ENCODE measurements at regions not wholly inside any gene's neighbourhood (a gene's known extent, or its start where the extent isn't known, plus 50 kb on each side); places are given as distances from the start of the nearest gene placed in this dataset.
A peak's percentile ranks its signal among the peaks of the same experiment; 100 is the strongest.
"Not testable (repeated sequence)": the region's sequence is repeated elsewhere in the genome, so short reads cannot be mapped to it uniquely, and the experiment has no call there.

GRCh38 chr13:30074955-30075614, 224.7 kb upstream of the UBL3 start:
- DNase-seq: peak in 1 of 10 donors; percentile 66
- intact Hi-C loops (cut with DNase I): no loop called here

- DNase-seq: no peak
- intact Hi-C loops (cut with DNase I): no loop called here
Observed at GRCh38 chr13:30074431-30074830, 224.0 kb upstream of the UBL3 start.

DNA sequence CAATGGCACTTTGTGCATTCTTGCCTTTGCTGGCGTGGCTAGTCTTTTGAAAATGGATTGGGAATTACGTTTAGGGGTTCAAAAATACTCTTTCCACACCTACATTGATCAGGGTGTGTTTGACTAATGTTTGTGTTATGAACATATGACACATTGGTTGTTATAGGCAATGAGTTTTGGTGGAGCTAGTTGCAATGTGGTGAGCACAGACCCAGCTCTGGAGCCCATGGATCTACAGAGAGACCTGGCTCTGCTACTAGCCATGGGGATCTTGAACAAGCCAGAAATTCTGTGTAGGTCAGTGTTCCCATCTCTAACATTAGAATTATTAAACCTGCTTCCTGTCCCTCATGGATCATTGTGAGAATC, 222.4 kb upstream of the UBL3 start:
- no peak for DNase-seq
- intact Hi-C loops (cut with DNase I): no loop called here

- no peak for DNase-seq
Observed at GRCh38 chr13:30071969-30072817, 221.8 kb upstream of the UBL3 start.

DNA sequence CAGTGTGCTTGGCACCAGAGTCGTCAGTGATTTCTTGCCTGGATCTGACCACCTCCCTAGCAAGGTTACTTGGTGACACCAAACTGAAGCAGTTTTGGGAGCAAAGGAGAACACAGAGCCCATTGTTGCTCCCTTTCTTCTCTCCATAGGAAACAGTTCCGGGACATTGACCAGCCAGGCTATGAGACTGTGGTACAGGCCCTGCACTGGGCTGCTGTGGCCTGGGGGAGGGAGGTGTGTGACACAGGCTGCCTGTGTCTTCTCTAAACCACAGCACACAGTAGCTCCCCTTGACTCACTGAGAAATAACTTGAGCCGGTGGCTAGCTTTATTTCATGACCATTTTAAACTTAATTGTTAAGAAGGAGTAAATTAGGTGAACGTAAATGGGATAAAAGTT, 214.8 kb upstream of the UBL3 start:
- no peak for DNase-seq
- intact Hi-C loops (cut with DNase I): no loop called here

More at GRCh38 chr13:30071969-30072817, 221.8 kb upstream of the UBL3 start:
- intact Hi-C loops (cut with DNase I): no loop called here

DNA sequence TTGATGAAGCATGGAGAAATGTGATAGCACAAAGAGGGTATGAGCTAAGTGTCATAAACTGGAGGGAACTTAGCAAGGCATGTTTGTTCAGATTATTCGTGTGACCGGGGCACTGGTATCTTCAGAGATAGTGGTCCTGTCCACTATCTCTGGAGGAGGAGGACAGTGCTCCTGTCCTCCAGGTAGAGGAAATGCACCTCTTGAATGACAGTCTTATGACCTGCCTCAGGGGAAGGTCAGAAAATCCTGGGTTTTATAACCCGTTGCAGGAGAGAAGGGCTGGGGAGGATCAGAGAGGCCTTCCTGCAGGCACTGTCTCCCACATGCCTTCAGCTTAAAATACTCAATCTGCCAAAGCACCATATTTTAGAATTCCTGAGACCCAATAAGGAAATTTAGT, 213.5 kb upstream of the UBL3 start:
- DNase-seq: no peak
- intact Hi-C loops (cut with DNase I): no loop called here

GRCh38 chr13:30061217-30061616, 210.8 kb upstream of the UBL3 start:
- intact Hi-C loops (cut with DNase I): no loop called here
- no peak for DNase-seq

- intact Hi-C loops (cut with DNase I): no loop called here
- DNase-seq: no peak
Observed at GRCh38 chr13:30058429-30058828, 208.0 kb upstream of the UBL3 start.

DNA sequence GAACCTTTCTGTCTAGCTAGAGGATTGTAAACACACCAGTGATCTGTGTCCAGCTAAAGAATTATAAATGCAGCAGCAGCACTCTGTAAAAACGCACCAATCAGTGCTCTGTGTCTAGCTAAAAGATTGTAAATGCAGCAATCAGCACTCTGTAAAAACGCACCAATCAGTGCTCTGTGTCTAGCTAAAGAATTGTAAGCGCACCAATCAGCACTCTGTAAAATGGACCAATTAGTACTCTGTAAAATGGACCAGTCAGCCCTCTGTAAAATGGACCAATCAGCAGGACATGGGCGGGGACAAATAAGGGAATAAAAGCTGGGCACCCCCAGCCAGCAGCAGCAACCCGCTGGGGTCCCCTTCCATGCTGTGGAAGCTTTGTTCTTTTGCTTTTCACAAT, 204.1 kb upstream of the UBL3 start:
- DNase-seq; intact Hi-C loops (cut with DNase I): not testable (repeated sequence)

- intact Hi-C loops (cut with DNase I): no loop called here
- no peak for DNase-seq
Observed at GRCh38 chr13:30053939-30054338, 203.5 kb upstream of the UBL3 start.

DNA sequence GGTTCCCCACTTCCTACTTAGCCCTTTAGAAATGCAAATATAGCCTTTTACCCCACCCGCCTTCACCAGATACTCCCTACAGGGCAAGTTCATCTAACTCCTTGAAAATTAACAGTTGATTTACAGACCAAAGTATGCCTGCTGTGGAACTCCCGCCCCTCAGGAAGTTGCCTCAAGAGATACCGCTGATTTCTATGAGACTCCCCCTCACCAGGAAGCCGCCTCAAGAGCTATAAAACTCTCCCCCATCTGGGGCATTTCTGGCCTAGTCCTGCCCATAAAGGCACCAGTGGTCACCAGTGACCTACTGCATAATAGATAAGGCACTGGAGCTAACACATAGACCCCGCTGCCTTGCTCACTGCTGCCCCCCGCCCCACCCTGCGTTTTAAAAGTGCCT, 201.7 kb upstream of the UBL3 start:
- intact Hi-C loops (cut with DNase I): no loop called here
- DNase-seq: no peak

DNA sequence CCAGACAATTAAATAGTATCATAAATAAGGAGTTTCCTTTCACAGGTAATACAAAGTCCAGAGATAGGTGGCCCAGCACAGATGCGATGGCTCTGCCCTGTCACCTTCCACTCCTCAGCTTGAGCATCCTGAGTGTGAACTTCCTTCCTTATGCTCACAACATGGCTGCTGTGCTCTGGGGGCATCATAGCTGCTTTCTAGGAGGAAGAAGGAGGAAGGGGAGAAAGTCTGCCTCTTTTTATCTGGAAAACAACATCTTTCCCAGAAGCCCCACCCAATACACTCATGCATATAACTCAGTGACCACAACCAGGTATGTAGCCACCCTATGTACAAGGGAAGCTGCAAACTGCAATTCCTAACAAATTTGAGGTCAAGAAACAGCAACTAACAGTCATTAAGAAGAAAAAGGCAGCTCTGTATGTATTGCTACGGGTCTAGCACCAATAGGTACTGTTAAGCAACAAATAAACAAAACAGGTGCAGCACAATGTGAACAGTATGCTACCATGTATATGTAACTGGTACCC, 201.2 kb upstream of the UBL3 start:
- intact Hi-C loops (cut with DNase I): no loop called here
- no peak for DNase-seq

GRCh38 chr13:30049692-30050091, 199.3 kb upstream of the UBL3 start:
- no peak for DNase-seq
- intact Hi-C loops (cut with DNase I): no loop called here

DNA sequence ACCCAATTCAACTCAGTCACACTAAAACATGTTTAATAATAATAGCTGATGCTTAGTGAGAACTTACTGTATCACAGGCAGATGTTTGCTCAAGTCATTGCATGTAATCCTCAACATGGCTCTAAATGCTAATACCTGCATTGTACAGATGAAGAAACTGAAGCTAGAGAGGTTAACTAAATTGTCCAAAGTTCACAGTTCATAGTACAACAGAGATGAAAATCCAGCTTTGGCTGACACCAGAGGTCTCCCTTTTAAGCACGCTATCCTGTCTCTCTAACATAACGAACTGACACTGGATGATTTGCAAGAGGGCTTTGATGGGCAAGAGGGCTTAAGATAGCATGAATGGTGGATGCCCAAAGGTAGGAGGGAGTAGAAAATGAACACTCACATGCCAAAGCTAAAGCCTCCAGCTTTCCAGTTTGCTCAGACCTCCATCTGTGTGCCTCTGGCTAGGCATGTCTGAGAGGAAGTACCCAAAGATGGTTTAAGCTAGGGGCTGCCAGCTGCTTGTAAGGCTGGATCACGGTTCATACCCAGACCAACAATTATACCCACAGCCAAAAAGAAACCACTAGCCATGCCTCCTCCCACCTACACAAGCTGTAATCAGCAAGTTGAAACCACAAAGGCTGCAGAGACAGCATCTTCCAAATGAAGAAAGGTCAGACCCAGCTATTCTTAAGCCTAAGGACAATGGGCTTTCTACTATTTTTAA, 196.9 kb upstream of the UBL3 start:
- DNase-seq: no peak
- intact Hi-C loops (cut with DNase I): no loop called here

DNA sequence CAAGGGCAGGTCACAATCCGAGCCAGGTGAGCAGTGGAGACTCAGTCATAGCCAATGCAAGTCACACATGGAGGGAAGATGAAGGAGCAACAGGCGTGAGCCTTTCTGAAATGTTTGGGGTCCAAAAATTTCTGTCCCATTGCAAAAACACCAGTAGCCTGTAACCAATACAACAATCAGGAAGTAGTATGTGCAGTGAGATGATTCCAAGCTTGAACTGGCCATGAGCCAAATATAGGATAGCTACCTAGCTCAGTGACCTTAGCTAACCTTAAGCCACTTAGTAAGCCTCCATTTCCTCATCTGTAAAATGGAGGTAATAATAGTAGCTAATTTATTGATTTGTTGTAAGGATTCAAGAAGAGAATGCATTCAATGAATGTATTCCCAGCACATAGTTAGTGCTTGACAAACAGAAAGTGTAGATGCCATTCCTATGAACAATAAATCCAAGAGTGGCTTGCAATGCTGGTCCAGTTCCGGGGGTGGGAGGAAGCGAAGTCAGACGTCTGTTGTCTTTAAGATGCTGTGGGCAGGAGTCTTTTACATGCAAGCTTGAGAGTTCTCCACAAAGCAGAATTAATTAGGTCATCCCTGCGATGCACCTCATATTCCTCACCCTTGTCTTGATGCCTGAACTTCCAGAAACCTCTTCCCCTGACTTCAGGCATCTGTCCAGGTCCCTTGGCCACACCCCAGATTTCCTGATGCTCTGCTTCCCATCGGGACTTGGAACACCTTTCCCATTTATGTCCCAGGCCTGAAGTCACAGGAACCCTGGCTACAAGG, 195.7 kb upstream of the UBL3 start:
- DNase-seq: no peak
- intact Hi-C loops (cut with DNase I): no loop called here

- no peak for DNase-seq
- intact Hi-C loops (cut with DNase I): no loop called here
Observed at GRCh38 chr13:30044932-30045331, 194.5 kb upstream of the UBL3 start.

DNA sequence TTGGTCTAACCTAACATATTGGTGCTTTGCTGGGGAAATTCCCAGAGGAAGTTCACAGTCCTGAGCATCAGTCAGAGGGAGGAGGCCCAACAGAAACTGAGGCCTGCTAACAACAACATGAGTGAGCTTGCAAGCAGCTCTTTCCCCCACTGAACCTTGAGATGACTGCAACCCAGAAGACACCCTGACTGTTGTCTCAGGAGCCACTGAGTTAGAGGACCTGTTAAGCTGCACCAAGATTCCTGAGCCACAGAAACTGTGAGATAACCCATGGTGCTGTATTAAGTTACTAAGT, 193.2 kb upstream of the UBL3 start:
- DNase-seq: no peak
- intact Hi-C loops (cut with DNase I): no loop called here

- no peak for DNase-seq
- intact Hi-C loops (cut with DNase I): no loop called here
Observed at GRCh38 chr13:30042891-30043630, 192.6 kb upstream of the UBL3 start.

GRCh38 chr13:30042272-30042671, 191.9 kb upstream of the UBL3 start:
- no peak for DNase-seq
- intact Hi-C loops (cut with DNase I): no loop called here

DNA sequence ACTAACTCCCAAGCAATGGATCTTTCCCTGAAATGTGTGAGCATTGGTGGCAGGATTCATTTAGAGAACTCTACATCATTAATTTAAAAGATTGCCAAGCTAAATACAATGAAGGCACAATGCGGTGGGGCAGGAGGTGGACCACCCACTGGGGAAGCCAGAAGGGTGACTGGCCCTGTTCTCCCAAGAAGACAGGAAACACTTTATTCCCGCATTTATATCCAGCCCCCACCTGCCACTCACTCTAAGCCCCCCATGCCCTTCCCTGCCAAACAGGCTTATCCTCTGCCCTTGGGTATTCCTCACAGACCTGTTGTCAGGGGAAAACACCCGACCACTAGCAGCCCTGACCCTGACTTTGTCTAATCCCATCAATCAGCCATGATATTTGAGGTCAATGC, 189.1 kb upstream of the UBL3 start:
- DNase-seq: no peak
- intact Hi-C loops (cut with DNase I): no loop called here

Data from posterior cingulate gyrus (tissue), 11 donors.